ENCODE measurements at regions not wholly inside any gene's neighbourhood (a gene's known extent, or its start where the extent isn't known, plus 50 kb on each side); places are given as distances from the start of the nearest gene placed in this dataset.

DNA sequence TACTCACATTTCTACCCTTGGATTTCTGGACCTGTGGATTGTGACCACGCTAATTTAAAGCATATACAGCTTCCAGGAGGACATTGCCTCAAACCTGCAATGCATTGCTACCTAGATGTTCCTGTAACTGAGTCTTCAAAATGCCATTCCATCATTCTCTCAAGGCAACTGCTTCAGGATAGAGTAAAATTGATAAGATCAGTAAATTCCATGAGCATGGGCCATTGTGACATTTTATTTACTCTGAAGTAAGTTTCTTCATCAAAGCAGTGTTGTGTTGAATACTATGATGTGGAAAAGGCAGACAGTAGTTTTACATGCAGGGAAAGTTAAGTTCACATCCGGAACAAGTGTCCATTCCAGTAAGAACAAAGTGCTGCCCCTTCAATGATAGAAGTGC, 991.0 kb downstream of the ARAP2 start:
- no peak overlapping the region for H3K4me3 ChIP-seq
- H3K27ac ChIP-seq = no peak overlapping the region
- no peak for DNase-seq (ENCODE audit: low spot score)
- TF ChIP-seq CTCF (IDR thresholded peaks at IDR 0.05) = no peak

DNA sequence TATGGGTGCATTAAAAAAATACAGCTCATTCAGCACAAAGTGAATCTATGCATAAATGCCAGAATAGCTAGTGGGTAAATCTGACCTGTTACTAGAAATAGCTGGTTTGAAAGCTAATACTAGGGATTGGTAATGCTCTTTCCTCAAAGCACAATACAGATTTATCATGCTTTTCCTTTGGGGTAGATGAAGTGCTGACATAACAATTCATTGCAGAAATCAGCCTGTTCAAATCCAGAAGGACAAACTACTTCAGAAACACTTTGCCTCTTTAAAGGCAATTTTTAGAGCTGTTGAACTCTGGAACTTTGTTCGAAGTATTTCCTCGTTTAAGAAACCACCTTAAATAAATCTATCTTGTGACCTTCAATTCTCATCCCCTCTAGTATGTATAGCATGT, 957.9 kb downstream of the ARAP2 start:
- no peak overlapping the region for H3K4me3 ChIP-seq
- DNase-seq (ENCODE audit: low spot score) = no peak
- no peak for TF ChIP-seq CTCF (IDR thresholded peaks at IDR 0.05)
- no peak overlapping the region for H3K27ac ChIP-seq

GRCh38 chr4:35300996-35301774, 943.1 kb downstream of the ARAP2 start:
- DNase-seq (ENCODE audit: low spot score) = no peak
- no peak for TF ChIP-seq CTCF (IDR thresholded peaks at IDR 0.05)
- Histone ChIP-seq H3K4me3 (no peak overlapping the region), H3K27ac (no peak overlapping the region)

GRCh38 chr4:35315419-35315818, 928.9 kb downstream of the ARAP2 start:
- no peak for TF ChIP-seq CTCF (IDR thresholded peaks at IDR 0.05)
- no peak for DNase-seq (ENCODE audit: low spot score)
- no peak overlapping the region for H3K27ac ChIP-seq
- H3K4me3 ChIP-seq = no peak overlapping the region

DNA sequence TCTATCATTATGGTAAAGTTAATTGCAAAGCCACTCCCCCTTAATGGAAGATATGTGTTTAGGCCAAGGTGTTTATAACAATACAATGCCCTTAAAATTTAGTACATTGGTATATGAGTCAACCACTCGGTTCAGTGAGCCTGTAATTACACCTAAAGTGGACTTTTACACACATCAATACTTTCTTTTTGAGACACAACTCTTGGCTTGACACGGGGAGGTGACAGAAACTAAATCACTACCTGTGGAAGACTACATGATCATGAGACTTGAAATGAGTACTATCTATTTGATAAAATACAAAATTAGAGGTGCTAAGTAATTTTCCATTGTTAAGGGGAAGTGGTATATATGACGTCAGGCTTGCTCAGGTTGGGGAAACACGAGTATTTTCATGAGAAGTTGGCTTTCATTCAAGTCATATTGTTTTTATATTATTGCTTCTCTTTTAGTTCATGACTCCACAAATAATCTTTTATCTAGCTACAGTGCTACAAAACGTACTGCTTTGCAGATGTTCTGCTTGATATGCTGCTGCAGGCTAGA, 918.3 kb downstream of the ARAP2 start:
- no peak overlapping the region for H3K4me3 ChIP-seq
- no peak for TF ChIP-seq CTCF (IDR thresholded peaks at IDR 0.05)
- DNase-seq (ENCODE audit: low spot score) = no peak
- H3K27ac ChIP-seq = no peak overlapping the region

DNA sequence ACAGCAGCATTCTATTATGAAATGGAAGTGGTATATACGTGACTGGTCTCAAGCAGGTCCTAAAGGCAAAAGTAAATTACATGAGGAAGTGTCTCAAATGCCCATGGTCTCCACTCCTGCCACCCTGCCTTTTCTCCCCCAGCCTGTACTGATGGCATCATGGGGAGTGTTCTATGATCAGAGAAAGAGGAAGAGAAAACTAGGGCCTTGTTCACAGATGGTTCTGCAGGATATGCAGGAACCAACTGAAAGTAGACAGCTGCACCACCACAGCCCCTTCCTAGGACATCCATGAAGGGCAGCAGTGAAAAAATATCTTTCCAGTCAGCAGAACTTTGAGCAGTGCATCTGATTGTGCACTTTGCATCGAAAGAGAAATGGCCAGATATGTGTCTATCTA, 901.5 kb downstream of the ARAP2 start:
- DNase-seq (ENCODE audit: low spot score) = no peak
- Histone ChIP-seq H3K27ac (no peak overlapping the region), H3K4me3 (no peak overlapping the region)
- TF ChIP-seq CTCF (IDR thresholded peaks at IDR 0.05) = no peak

GRCh38 chr4:35347276-35347675, 897.0 kb downstream of the ARAP2 start:
- DNase-seq (ENCODE audit: low spot score) = no peak
- no peak overlapping the region for H3K4me3 ChIP-seq
- no peak for TF ChIP-seq CTCF (IDR thresholded peaks at IDR 0.05)
- no peak overlapping the region for H3K27ac ChIP-seq
